Activated CD4-positive, alpha-beta T cell treated with anti-CD3 and anti-CD28 coated beads for 36 hours (primary cell): ENCODE measurements at regions not wholly inside any gene's neighbourhood (a gene's known extent, or its start where the extent isn't known, plus 50 kb on each side); places are given as distances from the start of the nearest gene placed in this dataset.
"Not testable (repeated sequence)": the region's sequence is repeated elsewhere in the genome, so short reads cannot be mapped to it uniquely, and the experiment has no call there.

Experiments used
- ATAC-seq: fragments of 200-7000 bp; cut with Tn5 transposase; one replicate; pipeline ENCODE4 v1.10.0; 2021; ENCODE audit warnings: mild to moderate bottlenecking, moderate library complexity
- CTCF ChIA-PET: fragments of 350-600 bp; sonication (Branson Sonifier 250); formaldehyde crosslinking; loops from one replicate; lab custom pipeline; 2021; ENCODE audit warnings: antibody characterized with exemption; lab: Charles Lee
- POLR2A ChIA-PET: fragments of 350-600 bp; sonication (Branson Sonifier 250); formaldehyde crosslinking; loops from one replicate; lab custom pipeline; 2021; ENCODE audit warnings: antibody characterized with exemption, inconsistent platforms; lab: Charles Lee
- DNase-seq: peaks from one replicate; pipeline ENCODE4 v3.0.0-alpha.2; 2020
- H3K27ac Mint-ChIP-seq: one replicate; pipeline ENCODE4 v1.8.0; 2021; ENCODE audit warnings: mixed read lengths
- H3K27me3 Mint-ChIP-seq: one replicate; pipeline ENCODE4 v1.8.0; 2021; ENCODE audit warnings: mixed read lengths
- H3K36me3 Mint-ChIP-seq: one replicate; pipeline ENCODE4 v1.8.0; 2021; ENCODE audit warnings: low read depth, mixed read lengths
- H3K4me1 Mint-ChIP-seq: one replicate; pipeline ENCODE4 v1.8.0; 2021; ENCODE audit warnings: mixed read lengths
- H3K4me3 Mint-ChIP-seq: one replicate; pipeline ENCODE4 v1.8.0; 2021; ENCODE audit warnings: mild to moderate bottlenecking, moderate library complexity, mixed read lengths
- H3K9me3 Mint-ChIP-seq: one replicate; pipeline ENCODE4 v1.8.0; 2021; ENCODE audit warnings: low read depth, mixed read lengths
- intact Hi-C, 2 experiments: fragments of 100-400 bp; cut with DNase I in 1 of 2; cut with micrococcal nuclease in 1 of 2; formaldehyde crosslinking; loops; one replicate each; pipeline versions ENCODE4 v1.14.2 to v1.15.1; 2022 to 2024; cut with DNase I, micrococcal nuclease

DNA sequence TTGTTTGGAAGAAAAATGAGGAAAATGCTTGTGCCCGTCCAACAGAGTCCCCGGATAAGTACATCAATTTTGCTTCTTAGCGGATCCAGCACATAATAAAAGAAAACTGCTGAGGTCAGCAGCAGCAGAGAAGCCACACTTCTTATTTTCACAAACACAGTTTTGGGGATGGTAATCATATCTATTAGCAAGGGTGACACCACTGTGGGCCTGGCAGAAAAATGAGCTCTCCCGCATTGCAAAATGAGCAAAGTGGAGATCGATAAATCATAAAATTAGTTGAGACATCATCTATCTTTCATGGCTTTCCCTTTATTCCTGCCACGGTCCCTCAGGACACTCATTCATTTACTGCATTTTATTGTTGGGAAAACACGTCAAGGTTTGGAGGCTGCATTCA is 186.4 kb downstream of the NPIPA7 start:
- H3K27me3 Mint-ChIP-seq, H3K9me3 Mint-ChIP-seq, H3K4me1 Mint-ChIP-seq, H3K36me3 Mint-ChIP-seq, CTCF ChIA-PET, ATAC-seq, H3K27ac Mint-ChIP-seq, intact Hi-C loops, DNase-seq, POLR2A ChIA-PET, H3K4me3 Mint-ChIP-seq: not testable (repeated sequence)

DNA sequence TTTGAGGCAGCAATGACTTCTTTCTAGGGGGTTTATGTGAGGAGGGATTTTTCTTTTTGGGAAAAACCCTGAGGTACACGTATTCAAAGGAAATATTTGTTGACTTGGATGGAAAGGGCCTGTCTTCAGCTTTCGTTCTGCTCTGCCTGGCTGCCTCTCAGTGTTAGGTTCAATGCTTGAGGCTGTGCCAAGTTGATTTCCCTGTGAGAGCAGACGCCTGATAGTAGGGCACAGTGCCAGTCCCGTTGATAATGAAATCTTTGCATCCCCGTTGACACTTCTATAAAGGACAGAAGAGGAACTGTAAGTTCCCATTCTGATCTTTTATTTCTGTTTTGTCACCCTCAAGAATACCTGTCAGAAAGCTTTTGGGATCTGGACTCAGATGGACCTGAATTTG is 191.1 kb downstream of the NPIPA7 start:
- H3K9me3 Mint-ChIP-seq, H3K27ac Mint-ChIP-seq, H3K4me1 Mint-ChIP-seq, POLR2A ChIA-PET, H3K4me3 Mint-ChIP-seq, intact Hi-C loops, H3K36me3 Mint-ChIP-seq, H3K27me3 Mint-ChIP-seq, ATAC-seq, CTCF ChIA-PET, DNase-seq: not testable (repeated sequence)

DNA sequence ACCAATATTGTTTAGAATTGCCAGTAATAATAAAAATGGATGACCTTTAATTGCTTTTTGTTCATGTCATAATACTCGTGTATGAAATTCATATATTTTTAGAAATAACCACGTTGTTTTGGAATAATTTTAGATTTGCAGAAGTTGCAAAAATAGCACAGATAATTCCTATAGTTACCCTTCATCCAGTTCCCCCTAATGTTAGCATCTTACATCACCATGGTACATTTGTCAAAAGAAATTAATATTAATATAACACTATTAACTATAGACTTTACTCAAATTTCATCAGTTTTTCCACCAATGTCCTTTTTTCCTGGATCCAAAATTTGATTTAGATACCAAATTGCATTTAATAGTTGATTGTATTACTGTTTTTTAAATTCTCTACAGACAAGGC is 191.9 kb downstream of the NPIPA7 start:
- H3K9me3 Mint-ChIP-seq, H3K36me3 Mint-ChIP-seq, CTCF ChIA-PET, H3K4me3 Mint-ChIP-seq, POLR2A ChIA-PET, H3K27ac Mint-ChIP-seq, ATAC-seq, intact Hi-C loops, H3K4me1 Mint-ChIP-seq, DNase-seq, H3K27me3 Mint-ChIP-seq: not testable (repeated sequence)

DNA sequence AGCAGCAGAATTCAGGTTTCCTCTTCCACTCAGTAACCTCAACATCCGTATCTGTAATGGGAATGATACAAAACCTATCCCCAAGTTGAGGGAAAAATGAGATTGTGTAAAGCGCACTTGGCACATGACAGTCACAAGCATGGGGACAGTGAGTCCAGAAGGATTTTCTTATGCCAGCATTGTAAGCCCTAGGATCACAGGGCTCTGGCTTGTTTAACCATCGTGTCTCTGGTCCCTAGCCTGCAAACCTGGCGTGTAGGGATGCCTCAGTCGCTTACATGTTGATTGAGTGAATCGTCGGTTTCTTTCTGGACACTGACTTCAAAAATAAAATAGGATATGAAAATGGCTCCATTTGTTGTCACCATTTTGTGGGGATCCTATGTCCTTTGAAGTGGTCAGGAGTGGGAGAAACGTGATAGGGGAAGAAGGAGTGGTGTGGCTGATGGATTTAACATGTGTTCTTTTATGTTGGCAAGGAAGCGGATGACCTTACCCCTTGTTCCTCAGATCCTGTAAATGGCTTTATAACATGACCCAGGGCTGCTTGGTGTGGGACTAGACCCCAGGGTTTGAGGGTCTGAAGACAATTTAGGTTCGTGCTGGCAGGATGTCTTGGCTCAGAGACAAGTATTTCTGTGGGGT is 193.3 kb downstream of the NPIPA7 start:
- H3K9me3 Mint-ChIP-seq, intact Hi-C loops, H3K4me3 Mint-ChIP-seq: not testable (repeated sequence)

DNA sequence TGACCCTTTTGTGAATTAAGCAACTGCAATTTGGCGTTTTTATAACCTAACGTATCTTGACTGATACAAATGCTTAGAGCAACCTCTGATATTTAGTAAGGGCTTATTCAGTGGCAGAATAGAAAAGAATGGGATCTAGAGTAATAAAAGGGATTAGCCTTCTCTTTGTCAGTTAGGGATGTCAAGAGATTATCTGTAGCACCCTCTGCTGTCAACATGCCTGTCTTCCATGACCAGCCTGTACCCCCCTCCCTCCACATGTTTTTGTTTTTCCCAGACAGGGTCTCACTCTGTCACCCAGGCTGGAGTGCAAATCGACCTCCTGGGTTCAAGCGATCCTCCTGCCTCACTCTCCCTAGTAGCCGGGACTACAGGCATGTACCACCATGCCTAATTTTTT is 198.1 kb downstream of the NPIPA7 start:
- H3K9me3 Mint-ChIP-seq, H3K4me3 Mint-ChIP-seq, H3K27ac Mint-ChIP-seq, POLR2A ChIA-PET, H3K36me3 Mint-ChIP-seq, H3K27me3 Mint-ChIP-seq, CTCF ChIA-PET, ATAC-seq, H3K4me1 Mint-ChIP-seq, intact Hi-C loops, DNase-seq: not testable (repeated sequence)

More for the DNA sequence above, 193.3 kb downstream of the NPIPA7 start:
- ATAC-seq, DNase-seq, CTCF ChIA-PET, H3K27ac Mint-ChIP-seq, POLR2A ChIA-PET, H3K36me3 Mint-ChIP-seq, H3K27me3 Mint-ChIP-seq, H3K4me1 Mint-ChIP-seq: not testable (repeated sequence)

DNA sequence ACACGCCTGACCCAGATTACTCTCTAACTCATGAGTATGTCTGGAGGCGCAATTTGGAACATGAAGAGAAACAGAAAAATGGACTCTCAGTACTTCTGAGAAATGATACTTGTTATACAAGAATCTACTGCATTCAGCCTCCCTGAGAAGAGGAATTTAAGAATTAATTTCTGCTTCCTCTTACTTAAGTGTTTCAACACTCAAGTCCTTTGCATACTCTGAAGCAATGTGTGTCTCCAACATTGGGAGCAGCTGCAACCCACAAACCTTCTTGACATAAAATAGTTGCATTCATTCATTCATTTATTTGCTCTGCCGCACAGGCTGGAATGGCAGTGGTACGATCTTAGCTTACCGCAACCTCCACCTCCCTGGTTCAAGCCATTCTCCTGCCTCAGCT is 199.8 kb downstream of the NPIPA7 start:
- ChIA-PET POLR2A (no interaction called here), CTCF (no interaction called here)
- Mint-ChIP-seq H3K36me3 (no peaks in the 10 kb centered on the region), H3K27ac (no peak overlapping the region), H3K4me3 (no peak overlapping the region), H3K9me3 (peaks cover 2% of the 10 kb centered on the region), H3K4me1 (peaks cover 3% of the 10 kb centered on the region), H3K27me3 (no peaks in the 10 kb centered on the region)
- intact Hi-C loops = no loop called here
- ATAC-seq = no peak
- no peak for DNase-seq

DNA sequence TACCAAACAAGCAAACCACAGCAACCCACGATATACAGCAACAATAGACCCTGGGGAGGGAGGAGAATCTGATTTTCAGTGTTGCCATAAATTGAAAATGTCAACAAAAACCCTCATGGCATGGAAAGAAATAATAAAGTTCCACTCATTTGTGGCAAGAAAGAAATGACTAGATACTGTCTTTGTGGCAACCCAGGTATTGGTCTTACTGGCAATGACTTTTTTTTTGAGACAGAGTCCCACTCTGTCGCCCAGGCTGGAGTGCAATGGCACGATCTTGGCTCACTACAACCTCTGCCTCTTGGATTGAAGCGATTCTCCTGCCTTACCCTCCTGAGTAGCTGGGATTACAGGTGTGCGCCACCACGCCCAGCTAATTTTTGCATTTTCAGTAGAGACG is 204.0 kb downstream of the NPIPA7 start:
- DNase-seq, H3K4me1 Mint-ChIP-seq, H3K4me3 Mint-ChIP-seq, H3K27ac Mint-ChIP-seq, H3K9me3 Mint-ChIP-seq, H3K36me3 Mint-ChIP-seq, intact Hi-C loops, CTCF ChIA-PET, H3K27me3 Mint-ChIP-seq, POLR2A ChIA-PET: not testable (repeated sequence)
- ATAC-seq = peak; percentile 65

DNA sequence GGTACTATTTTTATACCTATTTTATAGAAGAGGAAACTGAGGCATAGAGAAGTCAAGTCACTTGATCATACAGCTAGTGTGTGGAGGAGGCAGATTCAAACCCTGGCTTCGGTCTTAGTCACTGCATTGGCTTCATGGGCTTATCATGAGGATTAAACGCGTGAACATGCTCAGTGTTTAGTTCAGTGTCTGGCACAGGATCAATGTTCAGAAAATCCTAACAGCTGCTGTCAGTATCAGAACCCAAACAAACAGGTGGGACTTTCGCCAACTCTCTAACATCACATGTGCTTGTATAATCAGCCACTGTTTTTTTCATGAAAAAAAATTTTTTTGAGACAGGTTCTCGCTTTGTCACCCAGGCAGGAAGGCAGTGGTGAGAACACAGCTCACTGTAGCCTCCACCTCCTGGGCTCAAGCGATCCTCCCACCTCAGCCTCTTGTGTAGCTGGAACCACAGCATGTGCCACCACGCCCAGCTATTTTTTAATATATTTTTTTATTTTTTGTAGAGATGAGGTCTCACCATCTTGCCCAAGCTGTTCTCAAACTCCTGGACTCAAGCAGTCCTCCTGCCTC is 207.2 kb downstream of the NPIPA7 start:
- ATAC-seq = peak; percentile 49

DNA sequence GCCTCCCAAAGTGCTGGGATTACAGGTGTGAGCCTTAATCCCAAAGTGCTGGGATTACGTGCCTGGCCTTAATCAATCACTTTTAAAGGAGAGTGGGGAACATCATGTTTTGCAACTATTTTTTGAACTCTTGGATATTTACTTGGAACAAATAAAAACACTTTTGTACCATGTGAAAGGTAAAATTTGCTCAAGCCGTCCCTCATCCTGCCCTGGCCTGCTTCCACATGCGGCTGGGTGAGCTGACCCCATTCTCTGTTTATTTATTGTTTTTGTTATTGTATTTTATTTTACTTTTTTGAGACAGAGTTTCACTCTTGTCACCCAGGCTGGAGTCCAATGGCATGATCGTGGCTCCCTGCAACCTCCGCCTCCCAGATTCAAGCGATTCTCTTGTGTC is 208.0 kb downstream of the NPIPA7 start:
- H3K36me3 Mint-ChIP-seq, H3K4me1 Mint-ChIP-seq, CTCF ChIA-PET, ATAC-seq, H3K27me3 Mint-ChIP-seq, H3K27ac Mint-ChIP-seq, DNase-seq, intact Hi-C loops, POLR2A ChIA-PET, H3K4me3 Mint-ChIP-seq, H3K9me3 Mint-ChIP-seq: not testable (repeated sequence)

More for the DNA sequence above, 207.2 kb downstream of the NPIPA7 start:
- DNase-seq, H3K9me3 Mint-ChIP-seq, H3K27ac Mint-ChIP-seq, POLR2A ChIA-PET, intact Hi-C loops, H3K4me3 Mint-ChIP-seq, H3K27me3 Mint-ChIP-seq, H3K4me1 Mint-ChIP-seq, H3K36me3 Mint-ChIP-seq, CTCF ChIA-PET: not testable (repeated sequence)

DNA sequence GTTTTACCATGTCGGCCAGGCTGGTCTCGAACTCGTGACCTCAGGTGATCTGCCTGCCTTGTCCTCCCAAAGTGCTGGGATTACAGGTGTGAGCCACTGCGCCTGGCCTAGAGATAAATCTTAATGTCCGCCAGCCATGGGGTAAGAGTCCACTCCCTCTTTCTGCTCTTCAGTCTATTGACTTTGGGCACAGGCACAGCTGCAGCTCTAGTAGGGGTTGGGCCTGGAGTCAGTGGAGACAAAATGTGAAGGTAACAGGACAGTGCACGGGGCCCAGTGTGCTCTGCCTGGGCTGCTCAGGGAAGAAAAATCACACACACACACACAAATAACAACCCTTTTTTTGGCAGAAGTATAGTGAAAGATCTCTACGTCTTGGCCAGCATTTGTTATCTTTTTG is 209.5 kb downstream of the NPIPA7 start:
- H3K36me3 Mint-ChIP-seq, H3K27ac Mint-ChIP-seq, DNase-seq, H3K9me3 Mint-ChIP-seq, intact Hi-C loops, H3K27me3 Mint-ChIP-seq, H3K4me1 Mint-ChIP-seq, ATAC-seq, CTCF ChIA-PET, H3K4me3 Mint-ChIP-seq, POLR2A ChIA-PET: not testable (repeated sequence)

DNA sequence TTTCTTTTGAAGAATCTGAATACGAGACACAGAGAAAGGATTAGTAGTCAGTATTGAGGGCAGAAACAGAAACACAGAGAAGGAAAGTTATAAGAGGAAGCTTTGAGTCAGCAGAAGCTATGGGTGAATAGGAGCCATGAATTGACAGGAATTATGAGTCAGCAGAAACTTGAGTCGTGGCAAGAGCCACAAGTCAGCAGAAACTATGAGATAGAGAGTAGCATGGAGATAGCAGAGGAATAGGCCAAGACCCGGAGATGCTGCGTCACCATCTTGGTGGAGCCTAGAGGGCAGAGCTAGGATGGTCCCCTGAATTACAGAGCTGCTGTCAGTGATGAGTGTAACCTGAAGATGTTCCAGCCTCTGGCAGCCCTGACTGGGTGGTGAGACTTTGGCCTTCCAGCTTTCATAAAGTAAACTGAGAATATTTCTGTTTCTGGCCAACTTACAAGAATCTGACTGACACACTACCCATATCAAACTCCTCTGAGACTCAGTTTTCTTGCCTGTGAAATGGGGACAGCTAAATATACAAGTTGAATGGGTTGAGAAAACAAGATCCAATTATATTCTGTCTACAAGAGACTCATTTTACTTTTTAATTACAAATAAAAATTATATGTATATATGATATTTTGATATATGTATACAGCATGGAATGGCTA is 211.8 kb downstream of the NPIPA7 start:
- POLR2A ChIA-PET, H3K27me3 Mint-ChIP-seq, H3K4me1 Mint-ChIP-seq, H3K9me3 Mint-ChIP-seq, H3K4me3 Mint-ChIP-seq, CTCF ChIA-PET, H3K27ac Mint-ChIP-seq, DNase-seq, H3K36me3 Mint-ChIP-seq, intact Hi-C loops: not testable (repeated sequence)
- ATAC-seq = peak; percentile 79
